Activated CD4-positive, alpha-beta T cell treated with anti-CD3 and anti-CD28 coated beads, Interleukin-2, Interleukin-4, amounts not matched to agents 100 ng/mL and 50 ng/mL, durations not matched to agents 16 hours and 8 hours (primary cell): ENCODE measurements at regions not wholly inside any gene's neighbourhood (a gene's known extent, or its start where the extent isn't known, plus 50 kb on each side); places are given as distances from the start of the nearest gene placed in this dataset.
"Not testable (repeated sequence)": the region's sequence is repeated elsewhere in the genome, so short reads cannot be mapped to it uniquely, and the experiment has no call there.

Source experiments
- DNase-seq: peaks from one replicate; pipeline ENCODE4 v3.0.0-alpha.2; 2020; ENCODE audit warnings: low spot score

DNA sequence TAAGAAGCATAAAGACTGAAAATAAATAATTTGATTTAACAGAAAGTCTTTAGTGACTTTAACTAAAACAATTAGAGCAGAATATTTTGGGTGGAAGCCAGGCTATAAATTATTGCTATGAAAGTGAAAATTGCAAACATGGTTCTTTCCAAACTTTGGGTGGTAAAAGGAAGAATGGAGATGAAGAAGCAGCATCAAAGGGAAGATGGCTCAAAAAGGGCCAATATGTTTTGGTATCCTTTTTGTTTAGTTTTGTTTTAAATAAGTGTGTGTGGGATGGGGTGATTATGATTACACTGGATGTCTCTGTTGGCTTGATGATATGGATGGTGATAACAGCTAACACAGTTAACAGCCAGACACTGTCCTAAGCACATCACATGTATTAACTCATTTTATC is 153.7 kb downstream of the CYB561 start:
- DNase-seq, result no peak

GRCh38 chr17:63293323-63294075 is 152.6 kb downstream of the CYB561 start:
- DNase-seq, result no peak

- DNase-seq, result no peak
Measured at GRCh38 chr17:63294776-63295175, 151.3 kb downstream of the CYB561 start.

- no peak for DNase-seq
Measured at GRCh38 chr17:63295288-63295687, 150.8 kb downstream of the CYB561 start.

GRCh38 chr17:63295839-63296590 is 150.1 kb downstream of the CYB561 start:
- no peak for DNase-seq

- not testable (repeated sequence) for DNase-seq
Measured at GRCh38 chr17:63298916-63299315, 147.2 kb downstream of the CYB561 start.

GRCh38 chr17:63304704-63305261 is 141.3 kb downstream of the CYB561 start:
- no peak for DNase-seq

DNA sequence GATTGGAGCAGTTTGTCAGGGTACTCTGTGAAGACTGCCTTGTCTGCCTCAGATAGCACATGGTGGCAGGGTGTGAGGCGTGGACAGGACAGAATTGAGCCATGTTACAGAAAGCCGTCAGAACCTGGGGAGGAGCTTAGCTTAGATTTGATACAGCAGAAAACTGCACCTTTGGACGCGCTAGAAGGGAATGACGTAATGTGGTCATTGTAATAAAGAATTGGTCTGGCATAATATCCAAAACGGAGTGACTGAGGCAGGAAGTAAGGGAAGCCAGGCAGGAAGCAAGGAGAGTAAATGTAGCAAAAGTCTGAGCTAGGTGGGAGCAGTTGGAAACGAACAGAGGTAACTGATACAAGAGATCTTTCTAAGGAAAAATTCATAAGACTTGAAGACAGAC is 140.2 kb downstream of the CYB561 start:
- DNase-seq, result no peak

DNA sequence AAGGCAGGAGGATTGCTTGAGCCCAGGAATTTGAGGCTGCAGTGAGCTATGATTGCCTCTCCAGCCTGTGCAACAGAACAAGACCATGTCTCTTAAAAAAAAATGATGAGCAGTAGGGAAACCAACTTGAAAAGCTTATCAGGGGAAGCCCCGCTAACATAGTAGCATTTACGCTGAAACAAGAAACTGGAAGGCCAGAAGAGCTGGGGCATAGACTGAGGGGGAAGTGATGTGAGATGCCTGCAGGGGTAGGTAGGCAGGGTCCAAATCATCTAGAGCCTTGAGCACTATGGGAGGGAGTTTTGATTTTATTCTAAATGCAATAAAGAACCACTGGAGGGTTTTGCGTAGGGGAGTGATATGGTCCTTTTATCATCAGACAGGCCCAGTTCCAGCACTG is 139.3 kb downstream of the CYB561 start:
- DNase-seq, result no peak

DNA sequence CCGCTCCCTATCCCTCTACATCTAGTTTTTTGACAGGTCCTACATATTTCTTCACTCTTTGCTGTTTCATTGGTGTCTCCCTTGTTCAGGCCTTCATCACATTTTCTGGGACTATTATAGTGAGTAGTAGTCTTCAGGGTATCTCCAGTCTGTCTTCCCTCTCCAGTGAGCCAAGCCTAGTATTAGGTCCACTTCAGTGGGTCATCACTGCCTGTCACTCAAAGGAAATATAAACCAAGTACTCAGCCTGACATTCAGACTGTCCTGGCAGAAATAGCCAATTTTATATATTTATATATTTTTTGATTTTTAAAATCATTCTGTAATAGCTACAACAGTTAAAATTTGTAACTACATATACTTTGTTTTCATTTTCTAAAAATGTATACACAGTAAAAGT is 137.8 kb downstream of the CYB561 start:
- no peak for DNase-seq

- DNase-seq, result peak; percentile 11
Measured at GRCh38 chr17:63309021-63309420, 137.1 kb downstream of the CYB561 start.

DNA sequence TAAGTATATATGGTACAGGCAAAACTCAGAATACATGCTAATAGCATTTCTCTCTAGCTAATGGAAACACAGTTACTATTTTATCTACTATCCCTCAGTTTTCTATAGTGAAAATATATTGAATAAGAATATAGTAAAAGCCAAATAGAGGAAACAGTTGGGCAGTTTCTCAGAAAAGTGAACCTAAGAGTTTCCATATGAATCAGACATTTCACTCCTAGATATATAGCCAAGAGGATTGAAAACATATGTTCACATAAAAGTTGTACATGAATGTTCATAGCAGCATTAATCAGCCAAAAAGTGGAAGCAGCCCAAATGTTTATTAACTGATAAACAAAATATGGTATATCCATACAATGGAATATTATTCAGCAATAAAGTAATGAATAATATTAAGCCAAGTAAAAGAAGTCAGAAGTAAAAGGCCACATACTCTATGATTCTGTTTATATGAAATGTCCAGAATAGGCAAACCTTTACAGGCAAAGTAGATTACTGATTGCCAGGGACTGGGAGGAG is 134.6 kb downstream of the CYB561 start:
- DNase-seq, result peak; percentile 30

DNA sequence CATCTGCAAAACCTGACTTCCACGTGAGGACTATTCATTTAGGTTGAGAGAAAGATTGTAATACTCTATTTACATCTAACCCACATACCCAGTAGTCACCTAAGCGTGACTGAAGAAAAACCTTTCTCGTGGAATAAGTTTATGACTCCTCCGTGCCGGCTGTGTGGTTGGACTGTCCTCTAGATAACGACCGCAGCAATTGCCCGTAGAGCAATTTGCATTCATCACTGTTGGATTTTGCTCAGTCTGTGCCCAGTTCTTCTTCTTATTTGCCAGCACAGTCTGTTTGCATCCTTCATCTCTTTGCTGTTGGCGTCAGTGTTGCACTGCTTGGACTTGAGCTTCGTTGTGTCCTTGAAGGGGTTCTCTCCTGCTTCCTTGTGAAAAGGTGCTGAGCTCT is 131.3 kb downstream of the CYB561 start:
- DNase-seq, result no peak

DNA sequence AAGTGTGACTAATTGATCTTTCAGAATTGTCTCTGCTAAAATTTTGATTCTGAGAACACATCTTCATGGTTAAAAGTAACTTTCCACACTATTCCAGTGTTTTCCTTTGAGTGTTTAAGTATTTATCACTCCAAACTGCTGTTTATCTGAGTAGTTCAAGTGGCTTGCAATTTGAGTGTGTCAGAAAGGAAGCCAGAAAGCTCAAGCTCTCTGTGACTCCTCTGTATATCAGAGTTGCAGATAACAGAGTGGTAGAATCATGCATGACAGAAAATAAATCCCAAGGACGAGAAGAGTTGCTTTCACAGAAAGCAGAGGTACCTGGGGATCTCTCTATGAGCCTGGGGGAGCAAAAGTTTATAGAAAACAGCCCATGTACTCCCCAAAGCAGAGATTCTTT is 130.0 kb downstream of the CYB561 start:
- no peak for DNase-seq

- no peak for DNase-seq
Measured at GRCh38 chr17:63317166-63317840, 128.8 kb downstream of the CYB561 start.

DNA sequence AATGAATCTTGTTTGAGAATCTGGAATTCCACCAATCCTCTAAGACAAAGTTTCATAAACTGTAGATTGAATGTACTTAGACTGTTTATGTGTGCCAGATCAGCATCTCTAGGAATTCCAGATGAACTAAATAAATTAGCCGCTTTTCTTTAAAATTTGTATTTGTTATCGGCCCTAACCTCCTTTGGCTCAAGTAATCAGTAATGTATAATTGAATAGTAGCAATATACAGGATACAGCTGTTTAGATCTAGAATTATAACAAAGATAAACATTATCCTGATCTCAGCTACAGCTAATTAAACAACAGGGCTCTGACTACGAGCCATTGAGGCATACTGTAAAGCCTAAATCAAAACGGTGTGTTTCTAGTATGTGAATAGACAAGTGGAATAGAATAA is 120.3 kb downstream of the CYB561 start:
- DNase-seq, result no peak

DNA sequence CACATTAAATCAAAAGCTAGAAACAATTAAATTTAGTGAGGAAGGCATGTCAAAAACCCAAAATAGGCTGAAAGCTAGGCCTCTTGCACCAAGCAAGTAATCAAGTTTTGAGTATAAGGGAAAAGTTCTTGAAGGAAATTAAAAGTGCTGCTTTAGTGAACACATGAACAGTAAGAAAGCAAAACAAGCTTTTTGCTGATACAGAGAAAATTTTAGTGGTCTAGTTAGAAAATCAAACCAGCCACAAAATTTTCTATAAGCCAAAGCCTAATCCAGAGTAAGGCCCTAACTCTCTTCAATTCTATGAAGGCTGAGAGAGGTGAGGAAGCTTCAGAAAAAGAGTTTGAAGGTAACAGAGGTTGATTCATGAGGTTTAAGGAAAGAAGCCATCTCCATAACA is 116.2 kb downstream of the CYB561 start:
- no peak for DNase-seq

DNA sequence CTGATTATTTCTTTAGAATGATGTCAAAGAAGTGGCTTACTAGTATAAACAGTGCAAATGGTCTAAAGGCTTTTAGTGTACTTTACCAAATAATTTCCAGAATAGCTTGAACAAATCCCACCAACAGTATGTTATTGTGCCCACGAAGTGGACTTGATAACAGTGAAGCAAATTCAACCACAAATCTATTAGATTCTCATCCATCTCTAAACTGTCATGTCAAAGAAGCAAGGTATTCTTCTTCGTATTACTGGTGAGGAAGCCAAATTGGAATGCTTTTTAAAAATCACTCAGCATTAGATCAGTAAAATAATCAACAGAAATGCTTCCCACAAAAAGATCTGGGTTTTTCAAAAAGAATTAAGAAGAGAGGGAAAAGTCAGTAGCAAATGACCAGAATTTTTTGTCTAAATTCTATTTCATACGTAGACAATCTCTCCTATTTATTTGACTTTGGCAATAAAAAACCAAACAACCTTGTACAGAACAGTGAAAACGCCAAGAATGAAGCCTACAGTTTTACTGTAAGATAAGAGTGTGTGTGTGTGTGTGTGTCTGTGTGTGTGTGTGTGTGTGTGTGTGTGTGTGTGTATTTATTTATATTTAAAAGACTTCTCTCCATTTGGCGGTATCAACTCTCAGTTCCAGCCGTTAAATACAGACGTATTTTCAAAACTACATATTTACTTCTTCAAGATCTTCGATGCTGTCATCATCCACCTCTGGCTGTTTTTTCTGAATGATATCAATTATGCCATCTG is 114.6 kb downstream of the CYB561 start:
- no peak for DNase-seq

- DNase-seq, result no peak
Measured at GRCh38 chr17:63332286-63332685, 113.8 kb downstream of the CYB561 start.

DNA sequence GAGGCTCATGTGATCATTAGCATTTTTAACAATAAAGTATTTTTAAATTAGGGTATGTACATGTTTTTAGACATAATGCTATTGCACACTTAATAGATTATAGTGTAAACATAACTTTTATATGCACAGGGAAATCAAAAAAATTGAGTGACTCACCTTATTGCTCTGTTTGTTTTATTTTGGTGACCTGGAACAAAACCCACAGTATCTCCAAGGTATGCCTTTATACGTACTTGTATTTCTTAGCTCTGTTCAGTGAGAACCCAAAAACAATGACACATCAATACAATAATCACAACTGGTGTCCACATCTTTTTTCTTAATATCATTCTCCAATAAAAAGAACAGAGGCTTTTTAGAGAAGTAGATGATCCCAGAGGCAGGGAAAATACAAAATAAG is 112.2 kb downstream of the CYB561 start:
- DNase-seq, result no peak

DNA sequence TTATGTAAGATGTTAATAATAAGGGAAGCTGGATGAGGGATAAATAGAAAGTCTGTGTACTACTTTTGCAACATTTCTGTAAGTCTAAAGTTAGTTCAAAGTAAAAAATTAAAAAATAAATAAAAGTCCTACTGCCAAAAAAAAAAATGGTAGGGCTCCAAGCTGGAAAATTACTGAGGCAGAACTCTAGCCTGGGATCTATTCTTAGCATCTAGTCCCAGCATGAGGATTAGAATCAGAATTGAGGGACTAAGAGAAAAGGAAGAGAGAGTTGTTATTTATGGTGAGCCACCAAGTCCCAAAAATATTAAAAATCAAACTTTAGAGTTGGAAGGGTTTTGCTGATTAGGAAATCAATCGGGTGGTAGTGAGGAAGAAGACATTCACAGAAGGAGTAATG is 110.3 kb downstream of the CYB561 start:
- no peak for DNase-seq

GRCh38 chr17:63337579-63337978 is 108.5 kb downstream of the CYB561 start:
- no peak for DNase-seq
